D721Med (cell line): ENCODE measurements at regions not wholly inside any gene's neighbourhood (a gene's known extent, or its start where the extent isn't known, plus 50 kb on each side); places are given as distances from the start of the nearest gene placed in this dataset.
"Not testable (repeated sequence)": the region's sequence is repeated elsewhere in the genome, so short reads cannot be mapped to it uniquely, and the experiment has no call there.

ENCODE experiments used
- DNase-seq: peaks from one replicate; pipeline ENCODE4 v3.0.0; 2011; ENCODE audit warnings: low spot score; ENCODE audit not compliant: insufficient read length
- FAIRE-seq: peaks from 2 replicates; lab custom pipeline; 2011; peaks lifted over from hg19 to GRCh38; lab: Jason Lieb, UNC
- CTCF ChIP-seq: IDR thresholded peaks from 2 replicates; pipeline ENCODE4 v1.5.1; 2012; ENCODE audit warnings: mild to moderate bottlenecking, control low read depth; ENCODE audit not compliant: insufficient read depth; ENCODE audit errors: missing control alignments

- TF ChIP-seq CTCF = no peak
- DNase-seq (no peak), FAIRE-seq (no peak)
These were observed 185.0 kb upstream of the GPRIN3 start for GRCh38 chr4:89492581-89493071.

- FAIRE-seq (peak; percentile 74), DNase-seq (no peak)
- no peak for TF ChIP-seq CTCF
These were observed 184.2 kb upstream of the GPRIN3 start for GRCh38 chr4:89491761-89492160.

GRCh38 chr4:89489921-89490431, 182.4 kb upstream of the GPRIN3 start:
- DNase-seq, FAIRE-seq: not testable (repeated sequence)

GRCh38 chr4:89489338-89489771, 181.8 kb upstream of the GPRIN3 start:
- no peak for TF ChIP-seq CTCF
- DNase-seq (no peak), FAIRE-seq (no peak)

- TF ChIP-seq CTCF = no peak
- no peak for DNase-seq
These were observed 181.1 kb upstream of the GPRIN3 start for GRCh38 chr4:89488736-89489135.

GRCh38 chr4:89486673-89487072, 179.1 kb upstream of the GPRIN3 start:
- DNase-seq = no peak
- TF ChIP-seq CTCF = no peak
- FAIRE-seq = no peak

More at GRCh38 chr4:89488736-89489135, 181.1 kb upstream of the GPRIN3 start:
- FAIRE-seq = no peak

- TF ChIP-seq CTCF = peak; percentile 46
- DNase-seq (no peak), FAIRE-seq (no peak)
These were observed 178.4 kb upstream of the GPRIN3 start for GRCh38 chr4:89486042-89486441.
